Activated naive CD4-positive, alpha-beta T cell (primary cell): ENCODE measurements at regions not wholly inside any gene's neighbourhood (a gene's known extent, or its start where the extent isn't known, plus 50 kb on each side); places are given as distances from the start of the nearest gene placed in this dataset.

Experiments used
- DNase-seq, 4 experiments: peaks; one replicate each; lab custom pipeline; 2025; lab: John Stamatoyannopoulos, UW

- no peak for DNase-seq
Measured at GRCh38 chr4:13849778-13850177, 222.3 kb upstream of the BOD1L1 start.

GRCh38 chr4:13851085-13851940 is 223.8 kb upstream of the BOD1L1 start:
- no peak for DNase-seq

- DNase-seq = no peak
Measured at GRCh38 chr4:13852411-13852810, 224.9 kb upstream of the BOD1L1 start.

GRCh38 chr4:13856387-13856786 is 228.9 kb upstream of the BOD1L1 start:
- DNase-seq = no peak

GRCh38 chr4:13857397-13857796 is 229.9 kb upstream of the BOD1L1 start:
- DNase-seq = no peak

GRCh38 chr4:13857800-13858199 is 230.3 kb upstream of the BOD1L1 start:
- DNase-seq = no peak

GRCh38 chr4:13859423-13859822 is 231.9 kb upstream of the BOD1L1 start:
- no peak for DNase-seq

GRCh38 chr4:13860126-13860525 is 232.6 kb upstream of the BOD1L1 start:
- DNase-seq = no peak

- no peak for DNase-seq
Measured at GRCh38 chr4:13865871-13866669, 238.5 kb upstream of the BOD1L1 start.

- DNase-seq = no peak
Measured at GRCh38 chr4:13866881-13867280, 239.4 kb upstream of the BOD1L1 start.

- DNase-seq = no peak
Measured at GRCh38 chr4:13872155-13872554, 244.6 kb upstream of the BOD1L1 start.

GRCh38 chr4:13872955-13873354 is 245.4 kb upstream of the BOD1L1 start:
- DNase-seq = no peak

- no peak for DNase-seq
Measured at GRCh38 chr4:13875181-13875580, 247.7 kb upstream of the BOD1L1 start.

GRCh38 chr4:13876131-13876530 is 248.6 kb upstream of the BOD1L1 start:
- no peak for DNase-seq

GRCh38 chr4:13876940-13877339 is 249.4 kb upstream of the BOD1L1 start:
- DNase-seq = no peak

GRCh38 chr4:13877626-13878025 is 250.1 kb upstream of the BOD1L1 start:
- DNase-seq = no peak

- no peak for DNase-seq
Measured at GRCh38 chr4:13881892-13882291, 254.4 kb upstream of the BOD1L1 start.

- DNase-seq = no peak
Measured at GRCh38 chr4:13887010-13887409, 259.5 kb upstream of the BOD1L1 start.

GRCh38 chr4:13888112-13888511 is 260.6 kb upstream of the BOD1L1 start:
- no peak for DNase-seq

- DNase-seq = no peak
Measured at GRCh38 chr4:13891544-13891939, 264.0 kb upstream of the BOD1L1 start.

GRCh38 chr4:13892739-13893105 is 265.2 kb upstream of the BOD1L1 start:
- DNase-seq = no peak

GRCh38 chr4:13893211-13893610 is 265.7 kb upstream of the BOD1L1 start:
- no peak for DNase-seq

- DNase-seq = no peak
Measured at GRCh38 chr4:13893987-13894386, 266.5 kb upstream of the BOD1L1 start.
